HG03520 (cell line): ENCODE measurements at regions not wholly inside any gene's neighbourhood (a gene's known extent, or its start where the extent isn't known, plus 50 kb on each side); places are given as distances from the start of the nearest gene placed in this dataset.
"Not testable (repeated sequence)": the region's sequence is repeated elsewhere in the genome, so short reads cannot be mapped to it uniquely, and the experiment has no call there.

Experiments used
- ATAC-seq: cut with Tn5 transposase; IDR thresholded peaks from one replicate; pipeline ENCODE4 v1.9.1; 2021; ENCODE audit warnings: mild to moderate bottlenecking, moderate library complexity; ENCODE audit not compliant: unreplicated experiment

DNA sequence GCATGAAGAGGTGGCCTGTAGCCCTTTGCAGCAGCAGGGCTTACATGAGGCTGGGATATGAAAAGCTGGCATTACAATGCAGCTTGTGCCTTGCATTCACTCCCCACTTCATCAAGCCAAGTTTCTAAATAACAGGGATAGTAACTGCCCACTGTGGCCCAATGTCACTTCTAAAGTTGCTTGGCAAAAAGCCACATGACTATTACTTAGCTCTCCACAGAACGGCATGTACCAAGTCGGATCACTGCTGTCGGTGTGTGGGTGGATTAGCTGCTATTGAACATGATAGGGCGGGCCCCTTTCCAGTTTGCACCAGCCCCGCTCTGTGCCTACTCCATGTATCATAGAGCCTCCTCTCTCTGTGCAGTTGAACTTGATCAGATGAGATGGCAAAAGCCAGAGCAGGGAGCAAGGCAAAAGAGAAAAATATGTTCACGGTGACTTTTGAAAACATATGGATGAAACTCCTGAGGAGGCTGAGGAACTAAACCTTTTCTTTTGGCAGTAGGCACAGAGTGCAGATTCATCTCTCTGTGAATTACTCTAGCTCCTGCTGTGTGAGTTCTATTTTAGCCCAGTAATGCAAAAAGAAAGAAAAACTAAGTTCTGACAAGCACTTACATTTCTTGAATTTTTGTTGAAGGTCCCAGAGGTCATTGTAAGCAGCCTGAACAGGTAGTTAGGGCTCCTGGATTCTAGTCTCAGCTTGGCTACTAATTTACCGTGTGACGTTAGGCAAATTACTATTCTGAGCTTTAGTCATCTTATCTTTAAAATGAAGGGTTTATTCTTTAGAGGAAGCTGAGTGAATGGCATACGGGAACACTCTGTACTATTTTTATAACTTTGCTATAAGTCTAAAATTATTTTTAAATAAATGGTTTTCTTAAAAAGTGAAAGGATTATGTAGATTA, 125.6 kb upstream of the NBPF9 start:
- not testable (repeated sequence) for ATAC-seq

DNA sequence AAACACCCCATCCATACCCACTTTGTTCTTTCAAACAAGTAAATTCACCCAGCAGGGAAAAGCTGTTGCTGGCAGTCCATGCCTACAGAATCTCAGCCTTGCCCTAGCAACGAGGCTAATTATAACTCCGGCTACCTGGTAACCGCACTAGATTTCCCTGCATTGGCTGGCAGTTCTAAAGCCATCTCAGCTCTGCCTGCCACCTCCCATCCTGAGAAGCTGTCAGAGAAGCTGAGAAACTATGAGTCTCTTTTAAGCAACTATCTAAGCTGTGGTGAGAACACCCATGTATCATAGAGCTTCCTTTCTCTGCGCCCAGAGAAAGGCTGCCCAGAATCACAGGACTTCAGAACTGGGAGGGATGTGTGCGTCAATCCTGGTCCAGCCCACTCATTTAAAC, 126.5 kb upstream of the NBPF9 start:
- not testable (repeated sequence) for ATAC-seq

DNA sequence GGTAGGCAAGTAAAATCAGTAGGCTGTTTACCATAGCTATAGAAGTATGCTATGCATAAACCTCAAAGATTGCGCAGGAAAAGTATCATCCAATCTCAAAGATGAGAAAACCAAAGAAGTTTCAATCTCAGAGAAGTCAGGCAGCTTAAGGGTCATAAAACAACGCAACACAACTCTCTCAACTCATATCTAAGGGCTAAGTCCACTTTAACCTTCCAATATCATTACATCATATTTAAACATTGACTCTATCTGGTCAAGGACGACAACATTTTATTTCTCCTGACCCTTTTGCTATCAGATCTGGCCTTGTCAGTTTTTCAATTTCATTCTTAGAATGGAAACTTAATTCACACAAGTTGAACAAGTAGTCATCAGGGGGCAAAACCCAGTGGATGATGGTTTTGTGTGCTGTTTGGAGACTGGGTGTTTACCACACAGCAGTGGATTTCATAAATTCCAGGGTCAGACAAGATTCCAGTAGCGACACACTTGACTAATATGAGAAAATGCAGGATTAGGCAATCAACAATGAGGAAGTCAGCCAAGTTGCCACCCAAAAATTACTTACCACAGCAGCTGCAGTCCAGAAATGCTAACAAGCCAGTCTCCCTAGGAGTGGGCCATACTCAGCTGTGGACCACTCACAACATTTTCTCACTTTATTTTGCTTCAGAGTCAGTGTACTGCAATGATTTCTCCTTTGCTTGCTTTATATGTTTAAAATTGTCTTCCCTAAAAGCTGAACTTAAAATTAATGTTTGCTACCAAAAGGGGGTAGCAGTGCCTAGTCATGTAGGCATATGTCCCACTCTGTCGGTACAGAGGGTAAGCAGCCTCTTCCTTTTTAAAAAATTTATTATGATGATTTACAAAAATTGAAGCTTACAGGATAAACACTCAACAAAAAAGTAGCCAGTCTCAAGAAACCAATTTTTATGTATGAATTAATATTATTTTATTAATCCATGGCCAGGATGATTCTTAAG, 131.9 kb upstream of the NBPF9 start:
- not testable (repeated sequence) for ATAC-seq

DNA sequence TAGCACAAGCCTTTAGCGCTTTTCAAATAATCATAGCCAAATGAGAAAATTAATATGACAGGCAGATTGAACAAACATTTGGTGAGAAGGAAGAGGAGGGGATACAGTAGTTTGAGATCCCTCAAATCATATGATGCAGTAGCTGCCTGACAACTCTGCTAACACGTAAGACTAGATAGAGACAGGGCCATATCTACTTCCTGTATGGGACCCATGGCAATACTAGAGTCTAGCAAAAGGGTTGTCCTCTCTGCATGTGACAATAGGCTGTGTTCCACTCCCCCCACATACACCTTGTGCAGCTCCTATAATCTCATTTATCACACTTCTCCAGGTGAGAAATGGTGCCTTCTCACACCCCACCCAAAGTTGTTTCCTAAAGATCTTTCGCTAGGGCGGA, 134.2 kb upstream of the NBPF9 start:
- ATAC-seq, result not testable (repeated sequence)

DNA sequence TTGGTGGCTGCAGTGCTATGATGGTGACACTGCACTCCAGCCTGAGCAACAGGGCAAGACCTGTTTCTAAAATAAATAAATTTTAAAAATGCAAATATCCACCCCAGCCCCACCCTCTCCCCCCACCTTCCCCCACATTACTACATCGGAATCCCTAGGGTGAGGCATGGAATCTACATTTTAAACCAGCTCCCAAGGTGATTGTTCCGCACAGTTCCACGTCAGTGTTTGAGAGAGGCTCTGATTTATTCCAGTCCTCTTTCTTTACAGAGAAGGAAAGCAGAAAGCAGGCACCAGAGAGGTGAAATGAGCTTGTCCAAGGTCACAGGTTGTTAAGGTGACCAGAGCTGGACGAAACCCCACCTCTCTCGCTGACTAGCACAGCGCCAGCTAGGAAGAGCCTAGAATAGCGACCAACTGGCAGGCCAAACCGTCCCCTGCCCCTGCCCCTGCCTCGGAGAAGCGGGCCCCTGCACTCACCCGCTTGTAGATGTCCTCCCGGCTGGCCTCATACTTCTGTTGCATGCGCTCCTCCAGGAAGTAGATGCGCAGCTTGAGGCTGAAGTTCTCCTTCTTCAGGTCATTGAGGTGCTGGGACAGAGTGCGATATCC, 136.7 kb upstream of the NBPF9 start:
- ATAC-seq, result not testable (repeated sequence)

DNA sequence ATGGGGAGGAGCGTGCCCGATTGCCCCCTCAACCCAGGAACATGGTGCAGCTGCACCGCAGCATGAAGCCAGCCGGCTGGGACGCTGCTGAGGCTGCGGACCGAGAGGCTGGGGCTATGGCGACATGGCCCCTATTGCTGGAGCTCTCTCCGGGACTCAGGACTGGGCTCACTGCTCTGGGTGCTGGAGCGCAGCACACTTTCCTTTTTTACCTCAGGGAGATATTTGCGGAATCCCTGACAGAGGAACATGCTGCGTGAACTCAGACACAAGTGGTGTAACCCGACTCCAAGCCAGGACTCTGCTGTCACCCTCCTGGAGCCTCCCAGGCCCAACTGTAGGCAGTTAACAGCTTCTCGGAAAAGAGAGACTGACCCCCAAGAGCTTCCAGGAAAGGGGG, 137.2 kb upstream of the NBPF9 start:
- not testable (repeated sequence) for ATAC-seq

DNA sequence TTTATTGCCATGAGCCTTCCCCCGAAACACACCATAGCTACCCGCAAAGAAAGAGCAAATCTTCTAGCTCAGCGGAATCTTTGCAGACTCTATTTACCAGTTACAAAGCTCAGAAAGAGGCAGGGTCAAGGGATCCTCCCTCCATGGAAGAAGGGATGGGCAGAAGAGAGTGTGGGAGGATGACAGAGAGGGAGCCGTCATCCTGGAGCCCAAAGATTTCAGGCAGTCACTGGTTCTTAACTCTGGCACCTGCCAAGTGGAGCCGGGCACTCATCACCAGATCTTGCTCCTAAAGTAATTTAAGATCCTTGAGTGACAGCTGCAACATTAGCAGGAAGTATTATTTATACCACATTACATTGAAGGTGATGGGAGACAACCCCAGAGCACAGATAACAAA, 137.9 kb upstream of the NBPF9 start:
- not testable (repeated sequence) for ATAC-seq

DNA sequence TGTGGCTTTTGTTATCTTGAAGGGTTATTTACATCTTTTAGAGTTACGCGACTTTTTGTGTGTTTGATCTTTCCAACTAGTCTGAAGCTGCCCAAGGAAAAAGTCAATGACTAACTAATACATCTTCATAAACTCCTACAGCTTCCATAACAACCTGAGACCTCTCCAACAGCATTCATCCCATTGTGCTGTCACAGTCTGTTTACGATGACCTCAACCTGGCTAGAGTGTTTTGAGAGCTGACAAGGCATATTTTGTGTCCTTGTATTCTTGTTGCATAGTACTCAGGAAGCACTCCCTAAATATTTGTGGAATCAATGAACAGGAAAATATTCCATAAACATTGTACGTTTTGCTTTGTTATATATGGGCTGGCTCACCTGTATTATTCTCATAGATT, 140.2 kb upstream of the NBPF9 start:
- ATAC-seq, result not testable (repeated sequence)

DNA sequence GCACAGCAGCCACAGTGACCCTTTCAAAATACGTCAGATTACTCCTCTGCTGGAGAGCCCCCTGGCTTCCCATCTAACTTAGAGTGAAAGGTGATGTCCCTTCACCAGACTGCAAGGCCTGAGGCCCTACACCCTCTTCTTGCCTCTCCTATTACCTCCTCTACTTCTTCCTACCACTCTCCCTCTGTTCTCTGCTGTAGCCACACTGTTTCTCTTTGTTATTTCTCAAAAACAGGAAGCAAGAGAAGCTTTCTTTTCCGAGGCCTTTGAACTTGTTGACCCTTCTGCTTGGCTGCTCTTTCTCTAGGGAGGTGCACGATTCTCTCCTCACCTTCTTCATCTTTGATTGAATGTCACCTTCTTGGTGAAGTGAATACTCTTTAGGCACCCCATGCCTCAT, 141.3 kb upstream of the NBPF9 start:
- not testable (repeated sequence) for ATAC-seq

DNA sequence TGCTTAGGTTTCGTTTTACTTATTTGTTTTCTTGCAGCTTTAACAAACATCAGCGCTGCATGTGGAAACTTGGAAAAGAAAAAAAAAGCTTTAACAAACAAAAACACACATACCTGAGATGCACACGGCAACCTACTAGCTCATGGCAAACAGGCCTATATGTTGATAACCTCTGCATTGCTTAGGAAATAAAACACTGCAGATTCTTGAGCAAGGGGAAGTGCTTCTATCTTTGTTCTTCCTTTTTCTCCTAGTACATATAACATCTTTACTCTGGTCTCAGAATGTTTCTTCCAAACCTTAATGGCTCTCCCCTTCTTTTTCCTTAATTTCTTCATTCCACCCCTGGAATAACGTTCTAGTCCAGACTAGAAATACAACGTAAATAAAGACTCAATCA, 142.9 kb upstream of the NBPF9 start:
- not testable (repeated sequence) for ATAC-seq

DNA sequence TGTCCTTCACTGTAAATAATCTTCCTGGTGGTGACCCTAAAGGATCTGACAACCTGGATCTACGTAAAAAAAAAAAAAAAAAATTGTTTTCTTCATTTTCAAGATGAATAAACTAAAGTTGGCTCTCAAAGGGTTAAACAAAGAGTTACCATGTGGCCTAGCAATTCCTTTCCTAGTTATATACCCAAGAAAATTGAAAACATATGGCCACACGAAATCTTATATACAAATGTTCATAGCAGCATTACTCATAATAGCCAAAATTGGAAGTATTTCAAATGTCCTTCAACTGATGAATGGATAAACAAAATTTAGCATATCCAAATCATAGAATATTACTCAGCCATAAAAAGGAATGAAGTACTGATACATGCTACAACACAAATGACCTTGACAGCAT, 145.3 kb upstream of the NBPF9 start:
- not testable (repeated sequence) for ATAC-seq

DNA sequence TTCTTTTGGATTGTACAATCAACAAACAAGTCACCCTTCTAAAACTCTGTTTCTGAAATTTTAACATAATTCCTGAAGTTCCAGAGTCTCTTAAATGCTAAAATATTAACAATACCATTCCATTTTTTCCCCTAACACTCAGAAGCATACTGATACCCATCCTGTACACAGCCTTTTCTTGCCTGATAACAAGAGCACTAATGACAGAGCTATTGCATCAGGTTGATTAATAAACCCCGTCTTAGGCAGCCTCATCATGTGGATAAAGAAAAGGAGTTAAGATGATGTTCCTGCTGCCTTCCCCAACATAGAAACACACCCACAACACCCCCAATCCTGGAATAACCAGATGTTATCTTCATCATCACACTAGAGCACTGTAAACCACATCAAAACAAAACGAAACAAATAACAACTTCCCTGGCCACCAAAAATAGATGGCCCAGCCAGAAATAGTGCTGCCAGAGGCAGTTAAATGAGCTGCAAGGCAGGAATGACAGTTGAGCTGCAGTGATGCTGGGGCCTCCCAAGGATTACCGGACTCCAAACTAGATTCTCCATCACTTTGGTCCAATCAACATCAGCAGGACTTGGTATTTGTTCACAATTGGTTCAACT, 146.6 kb upstream of the NBPF9 start:
- ATAC-seq, result not testable (repeated sequence)

DNA sequence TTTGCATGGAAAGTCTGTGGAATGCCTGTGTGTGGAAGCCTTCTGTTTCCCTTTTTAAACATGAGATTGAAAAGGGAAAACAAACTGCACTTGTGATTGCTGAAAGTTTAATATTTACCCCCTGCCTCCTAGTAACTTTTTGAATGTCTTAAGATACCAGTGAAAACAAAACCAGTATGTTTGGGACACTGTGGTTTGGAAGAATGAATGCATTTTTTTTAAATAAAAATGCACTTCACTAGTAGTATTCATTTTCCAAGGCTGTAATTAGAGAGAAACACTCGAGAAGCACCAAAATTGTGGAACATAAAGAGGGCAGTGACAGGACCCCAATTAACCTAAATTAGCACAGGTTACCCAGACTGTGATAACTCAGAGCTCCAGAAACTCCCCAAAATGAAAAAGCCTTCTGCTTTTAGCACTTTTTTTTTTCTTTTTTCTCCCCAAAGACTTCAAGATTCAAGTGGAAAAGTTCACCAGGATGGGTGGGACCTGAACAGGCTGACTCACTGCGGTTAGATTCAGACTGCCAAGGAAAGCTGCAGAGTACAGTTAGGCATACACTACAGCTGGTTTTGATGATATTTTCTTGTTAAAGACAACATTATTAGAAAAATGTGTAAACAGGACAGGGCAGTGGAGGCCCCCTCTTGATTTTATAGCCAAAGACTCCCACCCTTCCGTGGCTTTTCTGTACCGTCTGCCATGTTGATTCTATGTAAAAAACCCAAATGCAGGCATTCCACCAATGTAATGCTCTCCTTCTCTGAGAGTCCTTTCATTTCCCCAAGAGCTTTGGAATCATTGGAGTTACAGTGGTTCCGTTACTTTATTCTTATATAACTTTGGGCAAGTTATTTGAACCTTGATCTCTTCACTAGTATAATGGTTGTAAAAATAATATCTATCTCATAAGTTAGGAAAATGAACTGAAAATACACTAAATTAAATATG, 151.8 kb upstream of the NBPF9 start:
- ATAC-seq, result not testable (repeated sequence)

DNA sequence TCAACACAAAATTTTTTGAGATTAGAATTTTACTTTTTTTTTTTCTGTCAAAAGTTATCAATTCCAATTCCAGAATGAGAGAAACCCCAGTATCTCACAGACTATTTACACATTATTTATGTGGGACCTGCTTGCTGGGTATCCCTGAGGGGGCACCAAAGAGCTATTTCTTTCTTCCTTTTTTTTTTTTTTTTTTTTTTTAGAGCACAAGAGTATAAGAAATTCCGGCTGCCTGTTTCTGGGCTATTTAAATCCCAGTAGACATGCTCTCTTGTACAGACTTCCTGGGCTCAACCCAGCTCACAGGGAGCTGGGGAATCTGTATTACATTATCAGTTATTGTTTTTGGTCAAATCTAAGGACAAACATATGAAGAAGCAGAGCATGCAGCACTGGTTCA, 156.9 kb upstream of the NBPF9 start:
- not testable (repeated sequence) for ATAC-seq

DNA sequence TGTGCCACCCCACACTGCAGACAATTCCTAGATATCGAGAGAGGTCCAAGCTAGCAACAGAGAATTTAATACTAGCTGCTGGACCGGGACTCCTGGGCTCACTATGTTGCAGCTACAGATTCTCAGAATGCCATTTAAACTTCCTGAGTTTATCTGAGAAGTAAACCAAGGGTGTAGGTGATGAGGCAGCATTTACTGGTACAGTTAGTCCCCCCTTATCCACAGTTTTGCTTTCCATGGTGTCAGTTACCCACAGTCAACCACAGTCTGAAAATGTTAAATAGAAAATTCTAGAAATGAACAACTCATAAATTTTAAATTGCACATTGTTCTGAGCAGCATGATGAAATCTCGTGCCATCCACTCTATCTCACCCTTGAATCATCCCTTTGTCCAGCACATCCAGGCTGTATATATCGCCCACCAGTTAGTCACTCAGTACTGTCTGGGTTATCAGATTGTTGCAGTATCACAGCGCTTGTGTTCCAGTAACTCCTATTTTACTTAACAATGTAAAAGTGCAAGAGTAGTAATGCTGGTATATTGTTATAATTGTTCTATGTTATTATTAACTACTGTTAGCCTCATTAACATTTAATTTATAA, 157.5 kb upstream of the NBPF9 start:
- ATAC-seq, result not testable (repeated sequence)

DNA sequence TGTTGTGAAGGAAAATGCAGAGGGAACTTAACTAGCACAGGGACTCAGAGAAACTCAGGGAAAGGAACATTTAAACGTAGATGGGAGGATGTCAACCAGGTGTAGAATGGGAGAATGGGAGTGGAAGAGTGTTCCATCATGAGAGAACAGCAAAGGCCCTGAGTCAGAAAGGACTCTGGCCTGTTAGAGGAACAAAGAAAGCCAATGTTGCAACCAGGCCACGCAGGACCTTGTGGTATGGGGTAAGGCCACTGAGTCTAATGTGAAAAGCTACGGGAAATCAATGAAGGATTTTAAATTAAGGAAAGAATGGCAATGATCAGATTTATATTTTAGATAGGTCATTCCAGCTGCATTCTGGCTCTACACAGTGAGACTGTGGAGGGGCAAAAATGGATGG, 163.9 kb upstream of the NBPF9 start:
- not testable (repeated sequence) for ATAC-seq

DNA sequence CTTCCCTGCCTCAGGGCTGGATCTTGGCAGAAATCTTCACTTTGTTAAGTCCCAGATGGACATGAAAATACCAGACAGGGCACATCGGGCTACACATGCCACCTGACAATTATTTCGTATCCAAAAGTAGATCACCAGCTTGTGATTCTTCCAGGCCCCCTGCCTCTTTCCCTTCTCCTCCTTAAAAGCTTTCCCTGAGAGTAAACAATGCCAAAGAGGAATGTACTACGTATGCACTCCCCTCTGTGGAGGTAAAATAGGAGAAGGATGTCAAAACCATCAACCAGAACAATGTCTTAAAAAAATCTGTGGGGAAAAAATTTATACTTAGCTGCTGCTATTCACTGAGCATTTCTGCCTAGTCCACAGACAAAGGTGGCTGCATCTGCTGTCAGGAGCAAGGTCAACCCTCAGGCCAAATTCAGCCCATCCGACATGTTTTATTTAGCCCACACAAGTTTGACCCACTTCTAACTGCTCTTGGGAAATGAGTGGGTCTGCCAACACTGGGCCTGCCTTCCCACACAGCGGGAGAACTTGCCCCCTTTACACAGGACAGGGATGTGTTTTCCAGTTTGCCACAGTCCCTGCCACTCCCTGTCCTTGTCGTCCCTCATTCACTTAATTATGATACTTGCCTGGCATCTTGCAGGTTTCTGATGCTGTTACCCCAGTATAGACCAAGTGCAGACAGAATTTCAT, 165.8 kb upstream of the NBPF9 start:
- not testable (repeated sequence) for ATAC-seq

DNA sequence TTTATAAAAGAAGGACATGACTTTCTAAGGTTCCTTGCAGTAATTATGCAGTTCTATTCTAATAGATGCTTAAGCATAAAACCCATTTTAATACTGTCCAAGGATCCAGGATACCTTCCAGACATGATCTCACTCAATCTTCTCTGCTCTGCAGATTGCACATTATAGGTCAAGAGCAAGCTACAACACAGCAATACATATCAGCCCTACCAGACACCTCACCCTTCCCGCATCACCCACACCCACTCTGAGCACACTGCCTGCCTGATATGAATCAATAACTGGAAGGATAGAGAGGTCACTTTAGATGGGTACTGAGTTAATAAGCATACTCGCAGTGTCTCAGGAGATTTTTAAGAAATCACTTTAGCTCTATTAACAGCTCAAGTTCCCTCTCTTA, 166.5 kb upstream of the NBPF9 start:
- not testable (repeated sequence) for ATAC-seq
